Transverse colon (tissue), 4 donors: ENCODE measurements at regions not wholly inside any gene's neighbourhood (a gene's known extent, or its start where the extent isn't known, plus 50 kb on each side); places are given as distances from the start of the nearest gene placed in this dataset.

Experiments
- EP300 ChIP-seq: sonication (generic); formaldehyde crosslinking; IDR thresholded peaks from one replicate; pipeline ENCODE4 v1.6.1; 2017; ENCODE audit warnings: antibody characterized with exemption, low read depth
- POLR2A ChIP-seq: fragments of 450-650 bp; IDR thresholded peaks from one replicate; pipeline ENCODE4 v1.6.1; 2016; ENCODE audit warnings: antibody characterized with exemption, mild to moderate bottlenecking, moderate library complexity
- POLR2AphosphoS5 ChIP-seq, 3 donors: sonication (generic); formaldehyde crosslinking; IDR thresholded peaks; one replicate each; pipeline ENCODE4 v1.6.1; 2016; ENCODE audit warnings: antibody characterized with exemption in 3 of 3
- TF ChIP-seq, protein P1 (sequence below), 5 experiments: fragments of 200-600 bp in 3 of 5; fragments of 450-650 bp in 2 of 5; sonication (generic) in 3 of 5; IDR thresholded peaks; 1 replicate in 2 of 5; 2 replicates in 3 of 5; pipeline ENCODE4 v1.5.1; 2016 to 2017; ENCODE audit warnings: antibody characterized with exemption in 5 of 5, inconsistent platforms in 3 of 5, mild to moderate bottlenecking in 2 of 5, moderate library complexity in 1 of 5

DNA sequence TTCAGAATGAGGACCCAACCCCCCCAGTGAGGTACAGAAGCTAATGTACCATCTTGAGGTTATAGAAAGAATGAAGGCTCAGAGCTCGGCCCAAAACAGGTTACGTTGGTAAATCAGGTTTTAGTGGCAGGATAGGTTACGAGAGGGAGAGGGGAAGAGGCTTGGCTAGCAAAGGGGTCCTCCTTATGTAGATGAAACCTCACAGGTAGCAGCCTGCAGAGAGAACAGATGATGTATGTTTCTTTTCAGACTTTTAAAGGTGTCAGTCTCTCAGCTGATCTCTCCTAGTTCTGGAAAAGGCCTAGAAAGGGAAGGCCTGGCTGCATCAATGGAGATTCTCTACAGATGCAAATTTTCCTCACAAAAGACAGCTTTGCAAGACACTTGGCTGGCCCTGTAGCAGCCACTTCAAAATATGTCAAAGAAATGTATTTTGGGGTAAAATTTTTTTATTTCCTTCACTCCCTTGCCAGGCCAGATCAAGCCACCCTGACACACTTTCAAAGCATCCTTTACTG is 71.7 kb upstream of the CPSF6 start:
- TF ChIP-seq, protein P1, sequence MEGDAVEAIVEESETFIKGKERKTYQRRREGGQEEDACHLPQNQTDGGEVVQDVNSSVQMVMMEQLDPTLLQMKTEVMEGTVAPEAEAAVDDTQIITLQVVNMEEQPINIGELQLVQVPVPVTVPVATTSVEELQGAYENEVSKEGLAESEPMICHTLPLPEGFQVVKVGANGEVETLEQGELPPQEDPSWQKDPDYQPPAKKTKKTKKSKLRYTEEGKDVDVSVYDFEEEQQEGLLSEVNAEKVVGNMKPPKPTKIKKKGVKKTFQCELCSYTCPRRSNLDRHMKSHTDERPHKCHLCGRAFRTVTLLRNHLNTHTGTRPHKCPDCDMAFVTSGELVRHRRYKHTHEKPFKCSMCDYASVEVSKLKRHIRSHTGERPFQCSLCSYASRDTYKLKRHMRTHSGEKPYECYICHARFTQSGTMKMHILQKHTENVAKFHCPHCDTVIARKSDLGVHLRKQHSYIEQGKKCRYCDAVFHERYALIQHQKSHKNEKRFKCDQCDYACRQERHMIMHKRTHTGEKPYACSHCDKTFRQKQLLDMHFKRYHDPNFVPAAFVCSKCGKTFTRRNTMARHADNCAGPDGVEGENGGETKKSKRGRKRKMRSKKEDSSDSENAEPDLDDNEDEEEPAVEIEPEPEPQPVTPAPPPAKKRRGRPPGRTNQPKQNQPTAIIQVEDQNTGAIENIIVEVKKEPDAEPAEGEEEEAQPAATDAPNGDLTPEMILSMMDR (IDR thresholded peaks at IDR 0.05): no peak
- no peak for TF ChIP-seq POLR2A
- no peak for TF ChIP-seq EP300
- no peak for TF ChIP-seq POLR2AphosphoS5 (IDR thresholded peaks at IDR 0.05)
